ENCODE measurements at regions not wholly inside any gene's neighbourhood (a gene's known extent, or its start where the extent isn't known, plus 50 kb on each side); places are given as distances from the start of the nearest gene placed in this dataset.
"Not testable (repeated sequence)": the region's sequence is repeated elsewhere in the genome, so short reads cannot be mapped to it uniquely, and the experiment has no call there.

- no peak for DNase-seq
Observed at GRCh38 chr5:56658972-56659371, 156.4 kb upstream of the MAP3K1 start.

- DNase-seq: no peak
Observed at GRCh38 chr5:56656846-56657726, 158.3 kb upstream of the MAP3K1 start.

GRCh38 chr5:56651893-56652292, 163.5 kb upstream of the MAP3K1 start:
- DNase-seq: no peak

GRCh38 chr5:56650386-56650785, 165.0 kb upstream of the MAP3K1 start:
- DNase-seq: no peak

- DNase-seq: peak; percentile 16
Observed at GRCh38 chr5:56649569-56649968, 165.8 kb upstream of the MAP3K1 start.

- no peak for DNase-seq
Observed at GRCh38 chr5:56648460-56649034, 166.8 kb upstream of the MAP3K1 start.

- no peak for DNase-seq
Observed at GRCh38 chr5:56647099-56647850, 168.1 kb upstream of the MAP3K1 start.

- no peak for DNase-seq
Observed at GRCh38 chr5:56641635-56642260, 173.6 kb upstream of the MAP3K1 start.

GRCh38 chr5:56640763-56641406, 174.5 kb upstream of the MAP3K1 start:
- no peak for DNase-seq

- no peak for DNase-seq
Observed at GRCh38 chr5:56639476-56639875, 175.9 kb upstream of the MAP3K1 start.

- DNase-seq: no peak
Observed at GRCh38 chr5:56638768-56639238, 176.5 kb upstream of the MAP3K1 start.

GRCh38 chr5:56638061-56638621, 177.2 kb upstream of the MAP3K1 start:
- DNase-seq: no peak

- no peak for DNase-seq
Observed at GRCh38 chr5:56637321-56637920, 177.9 kb upstream of the MAP3K1 start.

- DNase-seq: no peak
Observed at GRCh38 chr5:56633950-56634349, 181.4 kb upstream of the MAP3K1 start.

- DNase-seq: no peak
Observed at GRCh38 chr5:56632939-56633338, 182.4 kb upstream of the MAP3K1 start.

GRCh38 chr5:56632199-56632598, 183.2 kb upstream of the MAP3K1 start:
- DNase-seq: no peak

GRCh38 chr5:56631719-56632118, 183.6 kb upstream of the MAP3K1 start:
- DNase-seq: no peak

GRCh38 chr5:56628616-56629015, 186.7 kb upstream of the MAP3K1 start:
- DNase-seq: not testable (repeated sequence)

- DNase-seq: peak; percentile 55
Observed at GRCh38 chr5:56625541-56625940, 189.8 kb upstream of the MAP3K1 start.

GRCh38 chr5:56624751-56625150, 190.6 kb upstream of the MAP3K1 start:
- no peak for DNase-seq

GRCh38 chr5:56622141-56622540, 193.2 kb upstream of the MAP3K1 start:
- no peak for DNase-seq

Measured in tongue (tissue), 1 donor.